ENCODE measurements at regions not wholly inside any gene's neighbourhood (a gene's known extent, or its start where the extent isn't known, plus 50 kb on each side); places are given as distances from the start of the nearest gene placed in this dataset.
"Not testable (repeated sequence)": the region's sequence is repeated elsewhere in the genome, so short reads cannot be mapped to it uniquely, and the experiment has no call there.

- ATAC-seq (no peak), DNase-seq (ENCODE audit: missing footprints) (no peak)
- intact Hi-C loops (cut with DNase I) = no loop called here
These were observed 77.8 kb downstream of the TEX36 start for GRCh38 chr10:125605167-125605566.

GRCh38 chr10:125602825-125603224 is 80.1 kb downstream of the TEX36 start:
- intact Hi-C loops (cut with DNase I) = no loop called here
- DNase-seq (ENCODE audit: missing footprints) = no peak
- no peak for ATAC-seq

GRCh38 chr10:125599194-125599593 is 83.8 kb downstream of the TEX36 start:
- DNase-seq (ENCODE audit: missing footprints) (no peak), ATAC-seq (no peak)
- intact Hi-C loops (cut with DNase I) = no loop called here

GRCh38 chr10:125595911-125596310 is 87.1 kb downstream of the TEX36 start:
- DNase-seq (ENCODE audit: missing footprints) (no peak), ATAC-seq (no peak)
- intact Hi-C loops (cut with DNase I) = no loop called here

- no peak for DNase-seq (ENCODE audit: missing footprints)
- intact Hi-C loops (cut with DNase I) = no loop called here
- ATAC-seq = no peak
These were observed 89.3 kb downstream of the TEX36 start for GRCh38 chr10:125593644-125594043.

- DNase-seq (ENCODE audit: missing footprints) = no peak
- ATAC-seq = no peak
- intact Hi-C loops (cut with DNase I) = no loop called here
These were observed 90.1 kb downstream of the TEX36 start for GRCh38 chr10:125592897-125593296.

GRCh38 chr10:125591886-125592285 is 91.1 kb downstream of the TEX36 start:
- DNase-seq (ENCODE audit: missing footprints) (no peak), ATAC-seq (no peak)
- intact Hi-C loops (cut with DNase I) = no loop called here

GRCh38 chr10:125588738-125589137 is 94.2 kb downstream of the TEX36 start:
- DNase-seq (ENCODE audit: missing footprints); intact Hi-C loops (cut with DNase I); ATAC-seq: not testable (repeated sequence)

GRCh38 chr10:125584954-125585353 is 98.0 kb downstream of the TEX36 start:
- intact Hi-C loops (cut with DNase I) = no loop called here
- ATAC-seq (no peak), DNase-seq (ENCODE audit: missing footprints) (no peak)

- intact Hi-C loops (cut with DNase I) = no loop called here
- DNase-seq (ENCODE audit: missing footprints) = no peak
- ATAC-seq = no peak
These were observed 104.2 kb downstream of the TEX36 start for GRCh38 chr10:125578658-125579315.

- ATAC-seq (no peak), DNase-seq (ENCODE audit: missing footprints) (no peak)
- intact Hi-C loops (cut with DNase I) = no loop called here
These were observed 107.1 kb downstream of the TEX36 start for GRCh38 chr10:125575843-125576242.

- intact Hi-C loops (cut with DNase I) = no loop called here
- DNase-seq (ENCODE audit: missing footprints) (no peak), ATAC-seq (no peak)
These were observed 114.8 kb downstream of the TEX36 start for GRCh38 chr10:125568156-125568555.

GRCh38 chr10:125567529-125567928 is 115.4 kb downstream of the TEX36 start:
- ATAC-seq (no peak), DNase-seq (ENCODE audit: missing footprints) (no peak)
- intact Hi-C loops (cut with DNase I) = no loop called here

- intact Hi-C loops (cut with DNase I) = no loop called here
- DNase-seq (ENCODE audit: missing footprints) = no peak
- no peak for ATAC-seq
These were observed 117.9 kb downstream of the TEX36 start for GRCh38 chr10:125565046-125565445.

- ATAC-seq = no peak
- DNase-seq (ENCODE audit: missing footprints) = no peak
- intact Hi-C loops (cut with DNase I) = no loop called here
These were observed 118.4 kb downstream of the TEX36 start for GRCh38 chr10:125564570-125564969.

GRCh38 chr10:125562737-125563136 is 120.2 kb downstream of the TEX36 start:
- ATAC-seq (no peak), DNase-seq (ENCODE audit: missing footprints) (no peak)
- intact Hi-C loops (cut with DNase I) = no loop called here

- DNase-seq (ENCODE audit: missing footprints) (no peak), ATAC-seq (no peak)
- intact Hi-C loops (cut with DNase I) = no loop called here
These were observed 122.0 kb downstream of the TEX36 start for GRCh38 chr10:125560947-125561346.

- intact Hi-C loops (cut with DNase I) = no loop called here
- ATAC-seq = no peak
These were observed 123.8 kb downstream of the TEX36 start for GRCh38 chr10:125559210-125559609.

GRCh38 chr10:125557801-125558505 is 125.0 kb downstream of the TEX36 start:
- intact Hi-C loops (cut with DNase I) = no loop called here
- DNase-seq (ENCODE audit: missing footprints) (no peak), ATAC-seq (no peak)

More at GRCh38 chr10:125559210-125559609, 123.8 kb downstream of the TEX36 start:
- no peak for DNase-seq (ENCODE audit: missing footprints)

GRCh38 chr10:125557311-125557710 is 125.7 kb downstream of the TEX36 start:
- DNase-seq (ENCODE audit: missing footprints) = no peak
- ATAC-seq = no peak
- intact Hi-C loops (cut with DNase I) = no loop called here

- no peak for ATAC-seq
- intact Hi-C loops (cut with DNase I) = no loop called here
- no peak for DNase-seq (ENCODE audit: missing footprints)
These were observed 126.1 kb downstream of the TEX36 start for GRCh38 chr10:125556882-125557281.

All from Right ventricle myocardium inferior (tissue), 1 donor.